AML-193 (cell line): ENCODE measurements at regions not wholly inside any gene's neighbourhood (a gene's known extent, or its start where the extent isn't known, plus 50 kb on each side); places are given as distances from the start of the nearest gene placed in this dataset.

ENCODE experiments used
- DNase-seq, 2 experiments: peaks; one replicate each; lab custom pipeline; 2025; lab: John Stamatoyannopoulos, UW

GRCh38 chr5:106584268-106584667, 1086.5 kb downstream of the EFNA5 start:
- DNase-seq = no peak

- DNase-seq = no peak
Observed at GRCh38 chr5:106578736-106579135, 1092.0 kb downstream of the EFNA5 start.

GRCh38 chr5:106574820-106575219, 1095.9 kb downstream of the EFNA5 start:
- DNase-seq = no peak

- DNase-seq = no peak
Observed at GRCh38 chr5:106566031-106566430, 1104.7 kb downstream of the EFNA5 start.

- no peak for DNase-seq
Observed at GRCh38 chr5:106545325-106545724, 1125.4 kb downstream of the EFNA5 start.

GRCh38 chr5:106543330-106543729, 1127.4 kb downstream of the EFNA5 start:
- DNase-seq = no peak

GRCh38 chr5:106530150-106530549, 1140.6 kb downstream of the EFNA5 start:
- DNase-seq = no peak

GRCh38 chr5:106525438-106525837, 1145.3 kb downstream of the EFNA5 start:
- no peak for DNase-seq

- no peak for DNase-seq
Observed at GRCh38 chr5:106523852-106524251, 1146.9 kb downstream of the EFNA5 start.

- no peak for DNase-seq
Observed at GRCh38 chr5:106522296-106522695, 1148.4 kb downstream of the EFNA5 start.

- DNase-seq = no peak
Observed at GRCh38 chr5:106521701-106522100, 1149.0 kb downstream of the EFNA5 start.

- DNase-seq = no peak
Observed at GRCh38 chr5:106510321-106510720, 1160.4 kb downstream of the EFNA5 start.

- DNase-seq = no peak
Observed at GRCh38 chr5:106508894-106509293, 1161.8 kb downstream of the EFNA5 start.

- no peak for DNase-seq
Observed at GRCh38 chr5:106493910-106494309, 1176.8 kb downstream of the EFNA5 start.

- no peak for DNase-seq
Observed at GRCh38 chr5:106489004-106489403, 1181.7 kb downstream of the EFNA5 start.

- DNase-seq = no peak
Observed at GRCh38 chr5:106488407-106488806, 1182.3 kb downstream of the EFNA5 start.

GRCh38 chr5:106481374-106481773, 1189.4 kb downstream of the EFNA5 start:
- DNase-seq = peak; percentile 39 to 40

GRCh38 chr5:106476630-106477029, 1194.1 kb downstream of the EFNA5 start:
- no peak for DNase-seq

- no peak for DNase-seq
Observed at GRCh38 chr5:106474066-106474465, 1196.7 kb downstream of the EFNA5 start.

GRCh38 chr5:106459541-106459940, 1211.2 kb downstream of the EFNA5 start:
- DNase-seq = no peak

- DNase-seq = peak; percentile 29 to 35
Observed at GRCh38 chr5:106454651-106455415, 1215.9 kb downstream of the EFNA5 start.

- no peak for DNase-seq
Observed at GRCh38 chr5:106454050-106454449, 1216.7 kb downstream of the EFNA5 start.

GRCh38 chr5:106451998-106452397, 1218.7 kb downstream of the EFNA5 start:
- no peak for DNase-seq

GRCh38 chr5:106443746-106444145, 1227.0 kb downstream of the EFNA5 start:
- no peak for DNase-seq
